ENCODE measurements at regions not wholly inside any gene's neighbourhood (a gene's known extent, or its start where the extent isn't known, plus 50 kb on each side); places are given as distances from the start of the nearest gene placed in this dataset.

DNA sequence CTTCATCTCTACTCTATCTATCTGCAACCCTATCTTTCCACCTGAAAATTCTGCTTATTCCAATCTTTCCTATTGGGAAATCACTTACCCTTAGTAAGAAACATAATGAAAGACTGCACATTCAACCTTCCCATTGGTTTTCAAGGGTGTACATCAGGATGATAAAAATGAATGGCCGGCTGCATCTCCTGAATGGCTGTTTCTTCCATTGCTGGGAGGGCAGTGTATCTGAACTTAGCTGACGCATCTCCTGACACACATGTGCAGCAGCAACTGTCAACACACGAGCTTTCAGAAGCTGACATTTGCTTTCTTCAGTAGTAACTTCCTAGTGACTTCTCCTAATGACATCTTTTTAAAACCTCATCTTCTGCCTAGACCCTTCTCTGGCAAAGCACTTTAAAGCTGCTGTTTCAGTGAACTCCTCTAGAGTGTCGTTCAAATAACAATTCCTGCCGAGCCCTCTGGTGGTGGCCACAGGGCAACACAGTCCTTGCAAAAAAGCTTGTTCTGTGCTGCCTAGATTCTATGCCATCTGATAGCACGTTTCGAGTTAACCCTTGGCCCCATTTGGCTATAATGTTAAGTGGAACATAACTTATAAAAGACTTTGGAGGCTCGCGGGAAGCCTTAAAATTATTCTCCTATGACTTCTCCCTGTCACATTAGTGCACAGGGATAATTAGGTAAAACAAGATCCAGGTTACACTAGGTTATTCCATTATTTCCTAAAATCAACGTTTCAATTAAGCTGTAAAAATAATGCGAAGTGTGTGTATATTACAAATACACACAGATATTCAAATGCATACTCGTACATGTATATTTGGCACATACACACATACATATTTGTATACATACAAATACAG is 2340.7 kb downstream of the PCDH7 start:
- TF ChIP-seq, protein P1, sequence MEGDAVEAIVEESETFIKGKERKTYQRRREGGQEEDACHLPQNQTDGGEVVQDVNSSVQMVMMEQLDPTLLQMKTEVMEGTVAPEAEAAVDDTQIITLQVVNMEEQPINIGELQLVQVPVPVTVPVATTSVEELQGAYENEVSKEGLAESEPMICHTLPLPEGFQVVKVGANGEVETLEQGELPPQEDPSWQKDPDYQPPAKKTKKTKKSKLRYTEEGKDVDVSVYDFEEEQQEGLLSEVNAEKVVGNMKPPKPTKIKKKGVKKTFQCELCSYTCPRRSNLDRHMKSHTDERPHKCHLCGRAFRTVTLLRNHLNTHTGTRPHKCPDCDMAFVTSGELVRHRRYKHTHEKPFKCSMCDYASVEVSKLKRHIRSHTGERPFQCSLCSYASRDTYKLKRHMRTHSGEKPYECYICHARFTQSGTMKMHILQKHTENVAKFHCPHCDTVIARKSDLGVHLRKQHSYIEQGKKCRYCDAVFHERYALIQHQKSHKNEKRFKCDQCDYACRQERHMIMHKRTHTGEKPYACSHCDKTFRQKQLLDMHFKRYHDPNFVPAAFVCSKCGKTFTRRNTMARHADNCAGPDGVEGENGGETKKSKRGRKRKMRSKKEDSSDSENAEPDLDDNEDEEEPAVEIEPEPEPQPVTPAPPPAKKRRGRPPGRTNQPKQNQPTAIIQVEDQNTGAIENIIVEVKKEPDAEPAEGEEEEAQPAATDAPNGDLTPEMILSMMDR (IDR thresholded peaks at IDR 0.05) = no peak
- H3K36me3 Mint-ChIP-seq = no peaks in the 10 kb centered on the region
- 41% methylated on average over 9 of the region's 12 CpGs for WGBS (ENCODE audit: insufficient coverage)

DNA sequence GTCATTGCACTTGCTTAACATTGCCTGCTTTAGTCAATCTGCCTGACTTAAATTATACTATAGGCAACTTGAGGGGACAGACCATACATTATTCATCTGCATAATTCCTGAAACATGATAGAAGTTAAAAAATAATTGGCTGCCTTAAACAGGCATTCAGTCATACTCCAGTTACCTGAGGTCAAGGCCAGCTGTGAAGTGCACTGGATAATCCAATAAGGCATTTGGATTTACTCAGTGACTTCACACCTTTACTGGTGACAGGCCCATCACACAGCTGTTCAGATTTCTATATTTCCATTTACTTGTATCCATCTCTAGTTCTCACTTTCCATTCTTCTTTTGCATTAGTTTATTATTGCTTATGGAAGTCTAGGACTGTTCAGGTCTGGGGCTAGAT is 2341.6 kb downstream of the PCDH7 start:
- no peaks in the 10 kb centered on the region for H3K36me3 ChIP-seq (ENCODE audit: control insufficient read depth, insufficient read depth, low read length)
- peaks cover 0 to 2% of the 10 kb centered on the region in 2 donors for H3K9me3 Mint-ChIP-seq
- no peak for DNase-seq
- H3K27ac Mint-ChIP-seq = no peak overlapping the region
- intact Hi-C loops (cut with micrococcal nuclease) = no loop called here
- H3K36me3 Mint-ChIP-seq = no peaks in the 10 kb centered on the region
- TF ChIP-seq, protein P1 (IDR thresholded peaks at IDR 0.05) = no peak
- H3K27ac ChIP-seq (ENCODE audit: low read length) = no peak overlapping the region
- H3K4me3 Mint-ChIP-seq = no peak overlapping the region
- H3K4me1 ChIP-seq (ENCODE audit: control insufficient read depth, insufficient read depth, low read length) = no peaks in the 10 kb centered on the region
- no peaks in the 10 kb centered on the region for H3K27me3 Mint-ChIP-seq (ENCODE audit: low read depth in 2 of 2)
- H3K9me3 ChIP-seq (ENCODE audit: control insufficient read depth, insufficient read depth, low read length) = peaks cover 5% of the 10 kb centered on the region
- ATAC-seq = no peak
- H3K4me3 ChIP-seq (ENCODE audit: low read length) = no peak overlapping the region
- H3K27me3 ChIP-seq (ENCODE audit: control insufficient read depth, insufficient read depth, low read length) = no peaks in the 10 kb centered on the region
- H3K4me1 Mint-ChIP-seq = no peaks in the 10 kb centered on the region

More for the DNA sequence above, 2340.7 kb downstream of the PCDH7 start:
- H3K4me3 ChIP-seq (ENCODE audit: low read length) = no peak overlapping the region
- H3K36me3 ChIP-seq (ENCODE audit: control insufficient read depth, insufficient read depth, low read length) = no peaks in the 10 kb centered on the region
- DNase-seq = no peak
- Mint-ChIP-seq H3K4me3 (no peak overlapping the region), H3K27ac (no peak overlapping the region), H3K9me3 (peaks cover 0 to 2% of the 10 kb centered on the region in 2 donors), H3K4me1 (no peaks in the 10 kb centered on the region), H3K27me3 (ENCODE audit: low read depth in 2 of 2) (no peaks in the 10 kb centered on the region)
- intact Hi-C loops (cut with micrococcal nuclease) = no loop called here
- H3K9me3 ChIP-seq (ENCODE audit: control insufficient read depth, insufficient read depth, low read length) = peaks cover 5% of the 10 kb centered on the region
- no peak for ATAC-seq
- H3K4me1 ChIP-seq (ENCODE audit: control insufficient read depth, insufficient read depth, low read length) = no peaks in the 10 kb centered on the region
- H3K27ac ChIP-seq (ENCODE audit: low read length) = no peak overlapping the region
- no peaks in the 10 kb centered on the region for H3K27me3 ChIP-seq (ENCODE audit: control insufficient read depth, insufficient read depth, low read length)

DNA sequence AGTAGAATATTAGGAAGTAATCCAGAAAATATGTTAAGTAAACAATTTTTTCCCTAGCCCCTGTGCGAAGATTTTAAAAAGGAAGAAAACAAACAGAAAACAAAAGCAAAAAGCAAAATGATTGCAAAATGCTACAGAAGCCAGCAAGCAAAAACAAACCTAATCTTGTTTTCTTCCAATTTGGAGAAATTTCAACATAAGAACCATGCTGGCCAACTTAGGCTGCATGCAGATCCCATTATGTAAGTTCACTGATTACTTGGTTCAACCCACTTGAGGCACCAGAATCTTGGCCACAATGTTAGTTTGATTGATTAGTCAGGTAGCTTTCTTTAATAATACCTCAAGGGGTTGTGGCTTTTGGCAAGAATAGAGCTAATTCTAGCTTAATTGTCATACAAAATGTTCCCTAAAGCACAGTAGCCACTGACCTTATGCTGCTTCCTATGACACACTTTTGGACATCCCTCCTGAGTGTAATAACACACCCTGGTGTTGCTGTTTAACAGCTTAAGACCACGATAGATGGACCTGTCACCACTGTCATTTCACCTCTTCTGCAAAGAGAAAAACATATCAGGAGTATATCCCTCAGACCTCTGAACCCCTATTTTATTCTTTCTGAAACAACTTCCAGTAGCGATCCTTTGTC is 2342.1 kb downstream of the PCDH7 start:
- ATAC-seq = no peak
- Mint-ChIP-seq H3K36me3 (no peaks in the 10 kb centered on the region), H3K27me3 (ENCODE audit: low read depth in 2 of 2) (no peaks in the 10 kb centered on the region), H3K4me1 (no peaks in the 10 kb centered on the region), H3K27ac (no peak overlapping the region), H3K4me3 (no peak overlapping the region), H3K9me3 (peaks cover 0 to 2% of the 10 kb centered on the region in 2 donors)
- H3K27ac ChIP-seq (ENCODE audit: low read length) = no peak overlapping the region
- H3K36me3 ChIP-seq (ENCODE audit: control insufficient read depth, insufficient read depth, low read length) = no peaks in the 10 kb centered on the region
- no peaks in the 10 kb centered on the region for H3K4me1 ChIP-seq (ENCODE audit: control insufficient read depth, insufficient read depth, low read length)
- WGBS (ENCODE audit: insufficient coverage) = 93% methylated on average over 3 of the region's 3 CpGs
- DNase-seq = no peak
- intact Hi-C loops (cut with micrococcal nuclease) = no loop called here
- no peak overlapping the region for H3K4me3 ChIP-seq (ENCODE audit: low read length)
- TF ChIP-seq, protein P1 (IDR thresholded peaks at IDR 0.05) = no peak
- H3K9me3 ChIP-seq (ENCODE audit: control insufficient read depth, insufficient read depth, low read length) = peaks cover 5% of the 10 kb centered on the region
- no peaks in the 10 kb centered on the region for H3K27me3 ChIP-seq (ENCODE audit: control insufficient read depth, insufficient read depth, low read length)

Data from natural killer cell (primary cell).